Kidney epithelial cell (primary cell): ENCODE measurements at regions not wholly inside any gene's neighbourhood (a gene's known extent, or its start where the extent isn't known, plus 50 kb on each side); places are given as distances from the start of the nearest gene placed in this dataset.

Experiments used
- DNase-seq: peaks from one replicate; pipeline ENCODE4 v3.0.0-alpha.2; 2010; ENCODE audit warnings: low read depth
- H3K27me3 ChIP-seq: 2 replicates; pipeline ENCODE4 v1.6.0; 2011; ENCODE audit warnings: low read length; ENCODE audit not compliant: control insufficient read depth, insufficient read depth
- H3K36me3 ChIP-seq: 2 replicates; pipeline ENCODE4 v1.5.1; 2011; ENCODE audit warnings: low read length; ENCODE audit not compliant: control insufficient read depth, insufficient read depth
- H3K4me3 ChIP-seq: 2 replicates; pipeline ENCODE4 v1.5.1; 2011; ENCODE audit warnings: low read depth, mild to moderate bottlenecking, control low read depth, low read length
- TF ChIP-seq, protein P1 (sequence below): IDR thresholded peaks from 2 replicates; pipeline ENCODE4 v1.5.1; 2011; ENCODE audit warnings: mild to moderate bottlenecking, moderate library complexity, low read length, control low read depth, inconsistent platforms; ENCODE audit not compliant: insufficient read depth, poor library complexity, severe bottlenecking

GRCh38 chr1:218938259-218938658 lies 235.4 kb upstream of the LYPLAL1 start:
- Histone ChIP-seq H3K27me3 (no peaks in the 10 kb centered on the region), H3K36me3 (no peaks in the 10 kb centered on the region), H3K4me3 (no peak overlapping the region)
- no peak for DNase-seq
- TF ChIP-seq, protein P1, sequence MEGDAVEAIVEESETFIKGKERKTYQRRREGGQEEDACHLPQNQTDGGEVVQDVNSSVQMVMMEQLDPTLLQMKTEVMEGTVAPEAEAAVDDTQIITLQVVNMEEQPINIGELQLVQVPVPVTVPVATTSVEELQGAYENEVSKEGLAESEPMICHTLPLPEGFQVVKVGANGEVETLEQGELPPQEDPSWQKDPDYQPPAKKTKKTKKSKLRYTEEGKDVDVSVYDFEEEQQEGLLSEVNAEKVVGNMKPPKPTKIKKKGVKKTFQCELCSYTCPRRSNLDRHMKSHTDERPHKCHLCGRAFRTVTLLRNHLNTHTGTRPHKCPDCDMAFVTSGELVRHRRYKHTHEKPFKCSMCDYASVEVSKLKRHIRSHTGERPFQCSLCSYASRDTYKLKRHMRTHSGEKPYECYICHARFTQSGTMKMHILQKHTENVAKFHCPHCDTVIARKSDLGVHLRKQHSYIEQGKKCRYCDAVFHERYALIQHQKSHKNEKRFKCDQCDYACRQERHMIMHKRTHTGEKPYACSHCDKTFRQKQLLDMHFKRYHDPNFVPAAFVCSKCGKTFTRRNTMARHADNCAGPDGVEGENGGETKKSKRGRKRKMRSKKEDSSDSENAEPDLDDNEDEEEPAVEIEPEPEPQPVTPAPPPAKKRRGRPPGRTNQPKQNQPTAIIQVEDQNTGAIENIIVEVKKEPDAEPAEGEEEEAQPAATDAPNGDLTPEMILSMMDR, result no peak

DNA sequence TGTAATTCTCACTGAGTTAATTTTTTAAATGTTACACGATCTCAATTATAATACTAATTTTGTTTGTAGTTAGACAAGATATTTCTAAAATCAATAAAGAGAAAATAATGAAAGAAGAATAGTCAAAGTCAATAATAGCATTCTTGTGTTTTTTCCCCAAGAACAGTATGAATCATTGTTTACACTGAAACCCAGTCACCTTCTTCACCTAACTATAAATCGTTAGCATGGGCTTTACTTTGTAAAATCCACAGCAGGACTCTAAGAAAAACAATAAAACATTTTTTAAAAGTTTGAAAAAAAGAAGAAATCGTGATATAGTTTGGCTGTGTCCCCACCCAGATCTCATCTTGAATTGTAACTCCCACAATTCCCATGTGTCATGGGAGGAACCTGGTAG lies 234.6 kb upstream of the LYPLAL1 start:
- Histone ChIP-seq H3K36me3 (no peaks in the 10 kb centered on the region), H3K27me3 (no peaks in the 10 kb centered on the region), H3K4me3 (no peak overlapping the region)
- no peak for DNase-seq
- TF ChIP-seq, protein P1, result no peak

- no peaks in the 10 kb centered on the region for H3K27me3 ChIP-seq
- DNase-seq, result no peak
Measured at GRCh38 chr1:218942431-218942830, 231.2 kb upstream of the LYPLAL1 start.

GRCh38 chr1:218943371-218943770 lies 230.3 kb upstream of the LYPLAL1 start:
- Histone ChIP-seq H3K36me3 (no peaks in the 10 kb centered on the region), H3K4me3 (no peak overlapping the region), H3K27me3 (no peaks in the 10 kb centered on the region)
- TF ChIP-seq, protein P1, result no peak
- DNase-seq, result no peak

More at GRCh38 chr1:218942431-218942830, 231.2 kb upstream of the LYPLAL1 start:
- H3K4me3 ChIP-seq, result no peak overlapping the region
- H3K36me3 ChIP-seq, result no peaks in the 10 kb centered on the region
- TF ChIP-seq, protein P1, result no peak

DNA sequence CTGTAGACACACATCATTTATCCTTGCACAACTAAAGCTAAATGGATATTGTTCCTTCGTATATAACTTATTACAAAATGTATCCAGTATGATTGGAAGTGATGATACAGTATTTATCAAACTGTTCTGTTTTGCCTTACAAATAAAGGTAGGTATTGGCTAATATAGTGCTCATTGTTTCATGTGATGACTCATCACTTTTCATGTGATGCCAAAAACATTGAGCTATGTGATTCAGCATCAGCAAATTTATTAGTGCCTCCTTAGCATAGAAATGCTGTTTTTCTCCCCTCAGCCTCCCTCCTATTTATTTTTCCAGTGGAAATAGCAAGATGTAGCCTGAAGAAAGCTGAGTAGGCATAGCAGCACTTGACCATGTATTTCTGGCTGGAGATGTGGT lies 228.6 kb upstream of the LYPLAL1 start:
- no peak for DNase-seq
- H3K27me3 ChIP-seq, result no peaks in the 10 kb centered on the region
- H3K4me3 ChIP-seq, result no peak overlapping the region
- H3K36me3 ChIP-seq, result no peaks in the 10 kb centered on the region
- TF ChIP-seq, protein P1, result no peak

GRCh38 chr1:218946147-218946546 lies 227.5 kb upstream of the LYPLAL1 start:
- DNase-seq, result no peak
- Histone ChIP-seq H3K27me3 (no peaks in the 10 kb centered on the region), H3K36me3 (no peaks in the 10 kb centered on the region), H3K4me3 (no peak overlapping the region)
- TF ChIP-seq, protein P1, result no peak
